VCaP (cell line): ENCODE measurements at regions not wholly inside any gene's neighbourhood (a gene's known extent, or its start where the extent isn't known, plus 50 kb on each side); places are given as distances from the start of the nearest gene placed in this dataset.

Experiments
- H3K27ac ChIP-seq: fragments of 450-650 bp; 2 replicates; pipeline ENCODE4 v1.5.1; 2017
- TF ChIP-seq, protein P1 (sequence below): fragments of 450-650 bp; conservative IDR thresholded peaks from 2 replicates; pipeline ENCODE4 v1.5.1; 2017; ENCODE audit warnings: mild to moderate bottlenecking, moderate library complexity

DNA sequence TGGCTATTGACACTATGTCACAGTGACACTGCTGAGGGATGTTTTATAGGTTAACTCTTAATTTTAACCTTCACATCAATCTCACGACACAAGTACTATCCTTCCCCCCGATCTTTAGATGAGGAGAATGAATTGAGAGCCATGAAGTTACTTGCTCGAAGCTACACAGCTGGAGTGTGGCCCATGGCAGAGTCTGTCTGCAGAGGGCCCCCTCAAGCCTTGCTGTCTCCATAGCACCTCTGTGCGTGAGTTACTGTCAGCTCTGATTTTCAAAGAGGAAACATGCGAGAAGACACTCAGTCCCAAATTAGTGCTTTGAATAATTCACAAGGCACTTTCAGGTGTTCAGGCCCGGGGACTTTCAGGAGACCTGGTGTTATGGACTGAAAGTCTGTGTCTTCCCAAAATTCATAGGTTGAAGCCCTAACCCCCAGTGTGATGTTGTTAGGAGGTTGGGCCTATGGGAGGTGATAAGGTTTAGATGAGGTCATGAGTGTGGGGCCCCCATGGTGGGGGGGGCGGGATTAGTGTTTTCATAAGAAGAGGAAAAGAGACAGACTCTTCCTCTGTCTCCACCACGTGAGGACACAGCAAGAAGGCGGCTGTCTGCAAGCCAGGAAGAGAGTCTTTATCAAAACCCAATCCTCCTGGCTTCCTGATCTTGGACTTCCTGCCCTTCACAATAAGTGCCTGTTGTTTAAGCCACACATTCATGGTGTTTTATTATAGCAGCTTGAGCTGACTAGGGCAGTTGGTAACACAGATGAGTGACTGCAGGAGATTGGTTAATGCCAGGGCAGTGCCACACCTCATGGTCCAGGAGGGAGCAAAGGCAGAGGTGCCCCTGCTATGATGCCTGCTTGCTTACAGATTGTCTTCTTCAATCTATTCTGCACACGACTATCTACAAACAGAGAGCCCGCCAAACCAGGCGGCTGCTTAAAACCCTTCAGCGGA lies 281.8 kb downstream of the HAPSTR1 start:
- TF ChIP-seq, protein P1, sequence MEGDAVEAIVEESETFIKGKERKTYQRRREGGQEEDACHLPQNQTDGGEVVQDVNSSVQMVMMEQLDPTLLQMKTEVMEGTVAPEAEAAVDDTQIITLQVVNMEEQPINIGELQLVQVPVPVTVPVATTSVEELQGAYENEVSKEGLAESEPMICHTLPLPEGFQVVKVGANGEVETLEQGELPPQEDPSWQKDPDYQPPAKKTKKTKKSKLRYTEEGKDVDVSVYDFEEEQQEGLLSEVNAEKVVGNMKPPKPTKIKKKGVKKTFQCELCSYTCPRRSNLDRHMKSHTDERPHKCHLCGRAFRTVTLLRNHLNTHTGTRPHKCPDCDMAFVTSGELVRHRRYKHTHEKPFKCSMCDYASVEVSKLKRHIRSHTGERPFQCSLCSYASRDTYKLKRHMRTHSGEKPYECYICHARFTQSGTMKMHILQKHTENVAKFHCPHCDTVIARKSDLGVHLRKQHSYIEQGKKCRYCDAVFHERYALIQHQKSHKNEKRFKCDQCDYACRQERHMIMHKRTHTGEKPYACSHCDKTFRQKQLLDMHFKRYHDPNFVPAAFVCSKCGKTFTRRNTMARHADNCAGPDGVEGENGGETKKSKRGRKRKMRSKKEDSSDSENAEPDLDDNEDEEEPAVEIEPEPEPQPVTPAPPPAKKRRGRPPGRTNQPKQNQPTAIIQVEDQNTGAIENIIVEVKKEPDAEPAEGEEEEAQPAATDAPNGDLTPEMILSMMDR = no peak
- H3K27ac ChIP-seq = no peak overlapping the region

DNA sequence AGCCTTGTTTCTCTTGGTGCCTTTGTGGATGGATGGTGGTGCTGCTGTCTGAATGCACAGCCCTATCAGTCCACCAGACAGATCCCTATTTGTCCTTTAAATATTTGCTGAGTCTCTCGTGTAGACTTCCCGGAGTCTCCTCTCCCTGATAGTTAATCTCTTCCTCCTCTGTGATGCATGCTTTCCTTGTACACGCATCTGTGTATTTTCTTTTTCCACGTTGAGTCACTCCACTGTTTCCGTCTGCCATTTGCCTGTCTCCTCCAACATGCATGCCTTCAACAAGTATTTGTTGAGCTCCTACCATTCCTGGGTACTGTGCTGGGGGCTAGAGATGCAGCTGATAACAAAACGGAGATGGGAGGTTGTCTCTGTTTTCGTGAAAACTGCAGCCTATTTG lies 282.6 kb downstream of the HAPSTR1 start:
- TF ChIP-seq, protein P1 = no peak
- no peak overlapping the region for H3K27ac ChIP-seq

DNA sequence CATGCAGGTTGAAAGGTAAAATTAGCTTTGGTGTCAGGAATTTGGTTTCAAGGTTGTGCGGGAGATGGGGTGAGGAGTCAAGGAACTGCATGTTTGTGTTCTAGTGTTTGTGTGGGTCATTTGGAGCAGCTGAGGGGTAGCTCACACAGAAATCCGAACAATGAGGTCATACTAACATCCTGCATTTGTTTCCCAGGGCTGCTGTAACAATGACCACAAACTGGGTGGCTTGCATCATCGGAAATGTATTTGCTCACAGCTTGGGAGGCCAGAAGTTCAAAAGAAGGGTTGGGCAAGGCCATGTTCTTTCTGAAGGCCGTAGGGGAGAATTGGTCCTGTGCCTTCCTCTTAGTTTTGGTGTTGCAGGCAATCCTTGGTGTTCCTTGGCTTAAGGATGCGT lies 287.4 kb downstream of the HAPSTR1 start:
- no peak overlapping the region for H3K27ac ChIP-seq
- TF ChIP-seq, protein P1 = no peak

GRCh38 chr16:9380221-9380620 lies 288.8 kb downstream of the HAPSTR1 start:
- TF ChIP-seq, protein P1 = no peak
- no peak overlapping the region for H3K27ac ChIP-seq

GRCh38 chr16:9381399-9381798 lies 290.0 kb downstream of the HAPSTR1 start:
- TF ChIP-seq, protein P1 = no peak
- no peak overlapping the region for H3K27ac ChIP-seq

DNA sequence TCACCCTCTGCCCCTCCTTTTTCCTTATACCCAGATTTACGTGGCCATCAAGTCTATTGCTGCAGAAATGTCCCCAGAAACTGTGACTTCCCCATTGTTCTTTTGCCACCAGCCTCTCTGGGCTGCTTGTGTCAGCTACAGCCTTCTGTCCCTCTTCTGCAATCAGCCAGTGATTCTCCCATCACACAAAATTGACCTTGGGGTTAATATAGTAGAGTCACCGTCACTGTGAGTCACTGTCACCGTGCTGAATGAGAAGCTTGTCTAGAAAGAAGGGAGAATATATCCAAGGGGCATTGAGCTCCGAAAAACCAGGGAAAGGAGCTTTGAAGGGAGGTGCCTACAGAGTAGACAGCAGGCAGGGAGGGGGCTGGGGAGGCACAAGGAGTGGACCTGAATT lies 290.5 kb downstream of the HAPSTR1 start:
- TF ChIP-seq, protein P1 = no peak
- no peak overlapping the region for H3K27ac ChIP-seq

DNA sequence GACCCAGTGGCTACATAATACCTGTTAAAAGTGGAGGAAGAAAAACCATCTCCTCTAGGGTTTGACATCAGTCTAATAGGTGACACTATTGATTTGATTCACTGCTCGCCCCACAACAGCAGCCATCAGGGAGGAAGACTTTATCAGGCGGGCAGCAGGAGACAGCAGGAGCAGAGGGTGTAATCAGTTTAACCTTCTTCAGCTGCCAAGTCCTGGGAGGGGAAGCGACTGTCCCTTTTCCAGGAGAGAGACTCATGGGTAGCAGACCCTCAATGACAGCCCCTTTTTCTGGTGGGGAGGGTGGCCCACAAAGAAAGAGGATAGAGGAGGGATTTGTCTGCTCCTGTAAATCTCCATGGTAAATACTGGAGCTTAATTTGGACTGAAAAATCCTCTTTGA lies 291.8 kb downstream of the HAPSTR1 start:
- H3K27ac ChIP-seq = no peak overlapping the region

More for the DNA sequence above, 291.8 kb downstream of the HAPSTR1 start:
- TF ChIP-seq, protein P1 = no peak
